K562 (cell line): ENCODE measurements at regions not wholly inside any gene's neighbourhood (a gene's known extent, or its start where the extent isn't known, plus 50 kb on each side); places are given as distances from the start of the nearest gene placed in this dataset.

Source experiments
- ATAC-seq: fragments of 200-7000 bp; cut with Tn5 transposase; 3 replicates; pipeline ENCODE4 v1.9.1; 2020; ENCODE audit warnings: moderate library complexity
- BruUV-seq: library from RNA; stranded (reverse); fragments of 400-500 nt; replicated peaks from 2 replicates; lab custom pipeline; 2021; lab: Mats Ljungman, UMichigan
- CTCF ChIA-PET: fragments of 300-600 bp; formaldehyde crosslinking; extraction: SDS; loops from one replicate; lab custom pipeline; 2021; ENCODE audit warnings: low intra/inter-chr PET ratio; lab: Yijun Ruan, JAX
- POLR2A ChIA-PET: fragments of 300-600, 350-650 bp; sonication (Branson Sonifier 250); formaldehyde crosslinking; extraction: SDS; loops from one replicate; lab custom pipeline; 2021; ENCODE audit warnings: antibody characterized with exemption, inconsistent platforms; lab: Yijun Ruan, JAX
- DNase-seq, 4 experiments: peaks; one replicate each; pipeline versions ENCODE4 v3.0.0 to v3.0.0-alpha.2; 2011 to 2018; ENCODE audit warnings: low spot score in 3 of 4, mixed read lengths in 3 of 4; ENCODE audit errors: extremely low read depth in 1 of 4
- FAIRE-seq: peaks from 2 replicates; lab custom pipeline; 2011; peaks lifted over from hg19 to GRCh38; lab: Jason Lieb, UNC
- H2AFZ ChIP-seq: 2 replicates; pipeline ENCODE4 v1.6.0; 2011; ENCODE audit warnings: low read depth, low read length, control low read depth, inconsistent platforms
- H3K27ac ChIP-seq: fragments of 200-600 bp; 3 replicates; pipeline ENCODE4 v1.8.0; 2011; ENCODE audit warnings: low read depth, mild to moderate bottlenecking, control low read depth, inconsistent platforms, low read length, moderate library complexity, mixed read lengths; ENCODE audit errors: extremely low read depth
- H3K27me3 ChIP-seq, 2 experiments: fragments of 300-600 bp in 1 of 2; 2 replicates in 1 of 2; 3 replicates in 1 of 2; pipeline versions ENCODE4 v1.6.0 to v1.8.0; 2011; ENCODE audit warnings: inconsistent platforms in 2 of 2, low read length in 2 of 2, mild to moderate bottlenecking in 1 of 2, mixed read lengths in 1 of 2, moderate library complexity in 1 of 2; ENCODE audit not compliant: control insufficient read depth in 2 of 2, insufficient read depth in 2 of 2
- H3K36me3 ChIP-seq: fragments of 300-600 bp; 3 replicates; pipeline ENCODE4 v1.8.0; 2011; ENCODE audit warnings: mild to moderate bottlenecking, low read length, inconsistent platforms; ENCODE audit not compliant: control insufficient read depth, insufficient read depth
- H3K4me1 ChIP-seq, 2 experiments: fragments of 200-600 bp in 1 of 2; replicated peaks in 1 of 2; 2 replicates in 1 of 2; 3 replicates in 1 of 2; pipeline versions ENCODE4 v1.5.1 to v1.8.0; 2011; ENCODE audit warnings: inconsistent platforms in 2 of 2, low read length in 2 of 2, mild to moderate bottlenecking in 1 of 2, mixed read lengths in 1 of 2, moderate library complexity in 1 of 2; ENCODE audit not compliant: control insufficient read depth in 2 of 2, insufficient read depth in 2 of 2
- H3K4me2 ChIP-seq: 2 replicates; pipeline ENCODE4 v1.6.1; 2011; ENCODE audit warnings: low read length, control low read depth, inconsistent platforms, mixed read lengths; ENCODE audit not compliant: insufficient read depth
- H3K4me3 ChIP-seq: fragments of 200-600 bp; sonication (generic), shearing (Covaris generic); 2 replicates; pipeline ENCODE4 v1.5.1; 2016; ENCODE audit warnings: control low read depth, inconsistent platforms
- H3K79me2 ChIP-seq: fragments of 200-600 bp; 3 replicates; pipeline ENCODE4 v1.8.0; 2011; ENCODE audit warnings: low read length, inconsistent platforms; ENCODE audit not compliant: control insufficient read depth, insufficient read depth
- H3K9ac ChIP-seq, 2 experiments: 2 replicates each; pipeline versions ENCODE4 v1.6.0 to v1.6.1; 2011; ENCODE audit warnings: low read depth in 2 of 2, low read length in 2 of 2, control low read depth in 1 of 2, inconsistent platforms in 1 of 2, mild to moderate bottlenecking in 1 of 2, mixed read lengths in 1 of 2; ENCODE audit not compliant: insufficient read depth in 1 of 2
- H3K9me1 ChIP-seq: one replicate; pipeline ENCODE4 v1.6.0; 2011; ENCODE audit warnings: inconsistent platforms, mild to moderate bottlenecking, low read length, moderate library complexity; ENCODE audit not compliant: control insufficient read depth, insufficient read depth
- H3K9me3 ChIP-seq: replicated peaks from 2 replicates; pipeline ENCODE4 v1.5.1; 2011; ENCODE audit warnings: low read depth, low read length, inconsistent platforms; ENCODE audit not compliant: control insufficient read depth, insufficient read depth
- H4K20me1 ChIP-seq: replicated peaks from 2 replicates; pipeline ENCODE4 v1.6.1; 2011; ENCODE audit warnings: low read length, inconsistent platforms, mixed read lengths; ENCODE audit not compliant: control insufficient read depth, insufficient read depth
- ATF4 ChIP-seq: fragments of 450-650 bp; formaldehyde crosslinking; IDR thresholded peaks from 2 replicates; pipeline ENCODE4 v1.4.0; 2022; ENCODE audit warnings: mild to moderate bottlenecking, moderate library complexity
- CAMTA2 ChIP-seq: fragments of 250-450 bp; sonication (Bioruptor Pico); conservative IDR thresholded peaks from 2 replicates; pipeline ENCODE4 v1.5.1; 2022
- EHMT2 ChIP-seq: fragments of 450-650 bp; IDR thresholded peaks from 2 replicates; pipeline ENCODE4 v1.6.1; 2018; ENCODE audit warnings: antibody characterized with exemption
- MITF ChIP-seq: IDR thresholded peaks from 2 replicates; pipeline ENCODE4 v1.6.1; 2014; ENCODE audit warnings: antibody characterized with exemption
- POLR2B ChIP-seq: fragments of 450-650 bp; IDR thresholded peaks from 2 replicates; pipeline ENCODE4 v1.6.1; 2018; ENCODE audit warnings: low read depth; ENCODE audit not compliant: partially characterized antibody
- RUNX1 ChIP-seq: sonication (generic); IDR thresholded peaks from 2 replicates; pipeline ENCODE4 v1.6.1; 2016; ENCODE audit warnings: antibody characterized with exemption, low read depth
- WGBS: fragments of 100-300 bp; shearing (Covaris generic); methylation state at CpG from one replicate; pipeline ENCODE4 v1.1.6; 2016; ENCODE audit warnings: low coverage, mixed read lengths; ENCODE audit not compliant: insufficient coverage; ENCODE audit errors: missing lambda C conversion rate; 5-methylcytosine and 5-hydroxymethylcytosine counted together
- in situ Hi-C: fragments of 300-500 bp; cut with MboI; formaldehyde crosslinking; loops from 4 replicates; pipeline ENCODE4 v1.15.0; 2018; ENCODE audit warnings: inconsistent platforms, mixed read lengths
- intact Hi-C: fragments of 100-400 bp; cut with micrococcal nuclease; formaldehyde crosslinking; loops from 2 replicates; pipeline ENCODE4 v1.14.2; 2022

- 10% methylated on average over 5 of the region's 5 CpGs for WGBS
- no peaks in the 10 kb centered on the region; the same call in 1 of the 2 replicates for H4K20me1 ChIP-seq
- TF ChIP-seq POLR2B, result no peak
- TF ChIP-seq ATF4 (CRISPR knock-in tag), result no peak
- ChIA-PET CTCF (interaction anchor here (0.6 kb wide), 1 partner anchor 31 kb away, joined by 3 read pairs; no protein-coding TSS in a partner anchor), POLR2A (no interaction called here)
- BruUV-seq, result no TSS peak
- DNase-seq (no peak), ATAC-seq (no peak), FAIRE-seq (no peak)
- H2AFZ ChIP-seq, result no peak overlapping the region
- H3K4me3 ChIP-seq, result no peak overlapping the region
- H3K27me3 ChIP-seq, result peaks cover 4 to 10% of the 10 kb centered on the region in 2 experiments; a peak in 4 of 5 replicates
- no peaks in the 10 kb centered on the region for H3K79me2 ChIP-seq
- H3K9me3 ChIP-seq, result no peaks in the 10 kb centered on the region
- intact Hi-C loops, result no loop called here
- no peaks in the 10 kb centered on the region for H3K4me1 ChIP-seq
- H3K9ac ChIP-seq, result no peak overlapping the region
- H3K36me3 ChIP-seq, result no peaks in the 10 kb centered on the region
- H3K4me2 ChIP-seq, result no peak overlapping the region
- in situ Hi-C loops, result no loop called here
- no peaks in the 10 kb centered on the region for H3K9me1 ChIP-seq
- no peak overlapping the region for H3K27ac ChIP-seq
Observed at GRCh38 chr1:94325377-94326302, 88.3 kb upstream of the ARHGAP29 start.

GRCh38 chr1:94324178-94324544 is 86.8 kb upstream of the ARHGAP29 start:
- Histone ChIP-seq H3K36me3 (no peaks in the 10 kb centered on the region), H3K79me2 (no peaks in the 10 kb centered on the region), H3K4me2 (no peak overlapping the region), H3K9ac (no peak overlapping the region), H3K27me3 (peaks cover 4 to 14% of the 10 kb centered on the region in 2 experiments; a peak in 4 of 5 replicates), H3K27ac (no peak overlapping the region), H3K4me3 (no peak overlapping the region), H4K20me1 (no peaks in the 10 kb centered on the region; the same call in 1 of the 2 replicates), H3K9me1 (no peaks in the 10 kb centered on the region), H2AFZ (no peak overlapping the region), H3K9me3 (no peaks in the 10 kb centered on the region), H3K4me1 (no peaks in the 10 kb centered on the region)
- FAIRE-seq (no peak), DNase-seq (no peak), ATAC-seq (no peak)
- POLR2A ChIA-PET, result no interaction called here
- TF ChIP-seq EHMT2 (no peak), CAMTA2 (CRISPR knock-in tag) (no peak), RUNX1 (no peak), MITF (no peak)
- 0% methylated on average over 4 of the region's 4 CpGs for WGBS
- CTCF ChIA-PET, result no interaction called here
- intact Hi-C loops, result no loop called here
- BruUV-seq, result no TSS peak
- in situ Hi-C loops, result no loop called here
